ENCODE measurements at regions not wholly inside any gene's neighbourhood (a gene's known extent, or its start where the extent isn't known, plus 50 kb on each side); places are given as distances from the start of the nearest gene placed in this dataset.

DNA sequence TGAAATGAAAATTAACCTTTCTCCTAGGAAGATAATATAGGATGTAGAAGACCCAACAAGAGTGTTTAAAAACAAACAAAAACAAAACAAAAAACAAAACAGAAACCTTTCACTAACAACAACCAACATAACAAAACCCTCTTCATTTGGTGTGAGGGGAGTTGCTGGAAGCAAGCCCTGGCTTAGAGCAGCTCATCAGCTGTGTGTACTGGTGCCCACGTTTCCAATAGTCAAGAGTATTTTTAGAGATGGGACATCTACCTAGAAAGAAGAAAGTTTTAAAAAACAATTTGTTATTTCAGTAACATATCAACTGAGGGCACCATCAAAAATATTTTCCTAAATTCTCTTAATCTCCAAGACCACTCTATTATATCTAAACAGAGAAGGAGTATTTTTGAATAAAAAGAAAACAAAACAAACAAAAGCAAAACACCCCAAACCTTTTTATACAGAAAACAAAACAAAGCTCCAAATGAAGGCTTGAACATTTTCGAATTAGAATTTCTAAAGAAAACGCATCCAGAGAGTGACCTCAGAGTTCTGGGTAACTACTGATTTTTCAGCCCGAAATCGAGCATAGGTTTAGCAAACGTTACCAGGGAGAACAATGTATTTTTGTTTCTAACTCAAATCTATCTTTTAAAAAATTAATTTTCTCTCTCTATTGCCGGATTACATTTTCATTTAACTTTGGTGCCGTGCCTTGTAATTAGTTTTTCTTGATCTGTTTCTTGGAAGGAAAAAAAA, 134.6 kb downstream of the INSIG2 start:
- no peak for TF ChIP-seq RAD21 (IDR thresholded peaks at IDR 0.05)
- TF ChIP-seq, protein P1, sequence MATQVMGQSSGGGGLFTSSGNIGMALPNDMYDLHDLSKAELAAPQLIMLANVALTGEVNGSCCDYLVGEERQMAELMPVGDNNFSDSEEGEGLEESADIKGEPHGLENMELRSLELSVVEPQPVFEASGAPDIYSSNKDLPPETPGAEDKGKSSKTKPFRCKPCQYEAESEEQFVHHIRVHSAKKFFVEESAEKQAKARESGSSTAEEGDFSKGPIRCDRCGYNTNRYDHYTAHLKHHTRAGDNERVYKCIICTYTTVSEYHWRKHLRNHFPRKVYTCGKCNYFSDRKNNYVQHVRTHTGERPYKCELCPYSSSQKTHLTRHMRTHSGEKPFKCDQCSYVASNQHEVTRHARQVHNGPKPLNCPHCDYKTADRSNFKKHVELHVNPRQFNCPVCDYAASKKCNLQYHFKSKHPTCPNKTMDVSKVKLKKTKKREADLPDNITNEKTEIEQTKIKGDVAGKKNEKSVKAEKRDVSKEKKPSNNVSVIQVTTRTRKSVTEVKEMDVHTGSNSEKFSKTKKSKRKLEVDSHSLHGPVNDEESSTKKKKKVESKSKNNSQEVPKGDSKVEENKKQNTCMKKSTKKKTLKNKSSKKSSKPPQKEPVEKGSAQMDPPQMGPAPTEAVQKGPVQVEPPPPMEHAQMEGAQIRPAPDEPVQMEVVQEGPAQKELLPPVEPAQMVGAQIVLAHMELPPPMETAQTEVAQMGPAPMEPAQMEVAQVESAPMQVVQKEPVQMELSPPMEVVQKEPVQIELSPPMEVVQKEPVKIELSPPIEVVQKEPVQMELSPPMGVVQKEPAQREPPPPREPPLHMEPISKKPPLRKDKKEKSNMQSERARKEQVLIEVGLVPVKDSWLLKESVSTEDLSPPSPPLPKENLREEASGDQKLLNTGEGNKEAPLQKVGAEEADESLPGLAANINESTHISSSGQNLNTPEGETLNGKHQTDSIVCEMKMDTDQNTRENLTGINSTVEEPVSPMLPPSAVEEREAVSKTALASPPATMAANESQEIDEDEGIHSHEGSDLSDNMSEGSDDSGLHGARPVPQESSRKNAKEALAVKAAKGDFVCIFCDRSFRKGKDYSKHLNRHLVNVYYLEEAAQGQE (IDR thresholded peaks at IDR 0.05), result no peak

Measured in liver (tissue), 2 donors.